Endodermal cell (in vitro differentiated cells): ENCODE measurements at regions not wholly inside any gene's neighbourhood (a gene's known extent, or its start where the extent isn't known, plus 50 kb on each side); places are given as distances from the start of the nearest gene placed in this dataset.

Experiments used
- DNase-seq: peaks from one replicate; pipeline ENCODE4 v3.0.0-alpha.2; 2017
- H3K27ac ChIP-seq: 2 replicates; pipeline ENCODE4 v1.5.1; 2013; ENCODE audit warnings: mild to moderate bottlenecking, low read depth, low read length, moderate library complexity
- H3K27me3 ChIP-seq: 2 replicates; pipeline ENCODE4 v1.6.1; 2013; ENCODE audit warnings: mild to moderate bottlenecking, low read length, moderate library complexity; ENCODE audit not compliant: insufficient read depth, control insufficient read depth, poor library complexity, severe bottlenecking
- H3K36me3 ChIP-seq: 2 replicates; pipeline ENCODE4 v1.7.0; 2013; ENCODE audit warnings: mild to moderate bottlenecking, low read length, moderate library complexity; ENCODE audit not compliant: control insufficient read depth, insufficient read depth
- H3K4me1 ChIP-seq: one replicate; pipeline ENCODE4 v1.7.0; 2013; ENCODE audit warnings: low read length; ENCODE audit not compliant: control insufficient read depth, insufficient read depth
- H3K4me3 ChIP-seq: 2 replicates; pipeline ENCODE4 v1.5.1; 2013; ENCODE audit warnings: mild to moderate bottlenecking, low read length, moderate library complexity
- H3K9ac ChIP-seq: 2 replicates; pipeline ENCODE4 v1.6.1; 2013; ENCODE audit warnings: mild to moderate bottlenecking, low read length, moderate library complexity; ENCODE audit not compliant: poor library complexity, severe bottlenecking; ENCODE audit errors: extremely low read depth
- H3K9me3 ChIP-seq: 2 replicates; pipeline ENCODE4 v1.6.1; 2013; ENCODE audit warnings: mild to moderate bottlenecking, low read length, moderate library complexity; ENCODE audit not compliant: control insufficient read depth
- H3K27ac Mint-ChIP-seq: 2 replicates; pipeline ENCODE4 v1.8.0; 2020; ENCODE audit warnings: mixed read lengths
- H3K27me3 Mint-ChIP-seq: 2 replicates; pipeline ENCODE4 v1.8.0; 2021; ENCODE audit warnings: mild to moderate bottlenecking, mixed read lengths; ENCODE audit not compliant: insufficient read depth
- H3K36me3 Mint-ChIP-seq: 2 replicates; pipeline ENCODE4 v1.8.0; 2020; ENCODE audit warnings: low read depth, mixed read lengths
- H3K4me1 Mint-ChIP-seq: 2 replicates; pipeline ENCODE4 v1.8.0; 2020; ENCODE audit warnings: mixed read lengths
- H3K4me3 Mint-ChIP-seq: 2 replicates; pipeline ENCODE4 v1.8.0; 2020; ENCODE audit warnings: mild to moderate bottlenecking, moderate library complexity, mixed read lengths
- H3K9me3 Mint-ChIP-seq: 2 replicates; pipeline ENCODE4 v1.8.0; 2020; ENCODE audit warnings: mild to moderate bottlenecking, mixed read lengths
- WGBS, 2 experiments: methylation state at CpG; one replicate each; pipeline versions ENCODE4 v1.1.5 to v1.1.7; 2013; ENCODE audit warnings: missing lambda C conversion rate in 2 of 2, mixed read lengths in 1 of 2; ENCODE audit not compliant: insufficient coverage in 1 of 2, insufficient read length in 1 of 2; 5-methylcytosine and 5-hydroxymethylcytosine counted together
- TF ChIP-seq, protein P1 (sequence below): fragments of 200-600 bp; sonication (generic); conservative IDR thresholded peaks from 2 replicates; pipeline ENCODE4 v1.5.0; 2021; ENCODE audit warnings: antibody characterized with exemption, mild to moderate bottlenecking

DNA sequence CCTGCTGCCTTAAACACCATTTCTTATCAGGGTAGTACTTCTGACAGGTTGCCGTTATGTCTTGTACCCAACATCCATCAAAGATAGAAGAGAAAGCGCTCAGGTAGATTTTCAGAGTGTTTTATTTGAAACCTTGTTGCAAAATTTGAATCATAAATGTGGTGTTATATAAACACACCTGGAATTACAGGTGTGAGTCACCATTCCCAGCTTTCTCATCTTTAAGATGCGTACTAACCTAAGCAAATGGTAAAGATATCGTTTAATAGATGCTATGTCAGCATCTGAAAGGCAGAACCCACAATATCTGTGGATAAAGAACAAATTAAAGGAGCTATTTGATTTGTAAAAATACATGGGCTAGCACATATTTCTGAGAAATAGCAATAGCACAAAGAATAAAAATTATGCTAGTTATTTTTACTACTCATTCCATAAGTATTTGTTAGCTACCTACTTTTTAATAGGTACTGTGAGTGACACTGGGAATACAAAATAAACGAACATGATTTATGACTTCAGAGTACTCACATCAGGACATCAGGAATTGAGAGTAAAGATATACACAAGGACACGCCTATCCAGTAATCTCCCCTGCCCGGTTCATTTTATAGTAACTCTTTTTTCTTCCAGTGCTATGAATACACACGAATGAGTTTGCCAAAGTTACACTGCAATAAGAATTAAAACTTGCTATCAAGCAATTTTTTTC, 193.8 kb downstream of the RBM43 start:
- Mint-ChIP-seq H3K9me3 (peaks cover 4% of the 10 kb centered on the region), H3K27me3 (no peaks in the 10 kb centered on the region), H3K4me1 (peaks cover 5% of the 10 kb centered on the region), H3K36me3 (no peaks in the 10 kb centered on the region), H3K27ac (no peak overlapping the region), H3K4me3 (no peak overlapping the region)
- Histone ChIP-seq H3K27me3 (no peaks in the 10 kb centered on the region), H3K4me1 (peaks cover 2% of the 10 kb centered on the region), H3K36me3 (no peaks in the 10 kb centered on the region), H3K9me3 (no peaks in the 10 kb centered on the region), H3K4me3 (no peak overlapping the region), H3K9ac (no peak overlapping the region), H3K27ac (no peak overlapping the region)
- 89 to 93% methylated on average over 2 to 7 of the region's 8 CpGs for WGBS, 2 experiments
- no peak for DNase-seq
- TF ChIP-seq, protein P1, sequence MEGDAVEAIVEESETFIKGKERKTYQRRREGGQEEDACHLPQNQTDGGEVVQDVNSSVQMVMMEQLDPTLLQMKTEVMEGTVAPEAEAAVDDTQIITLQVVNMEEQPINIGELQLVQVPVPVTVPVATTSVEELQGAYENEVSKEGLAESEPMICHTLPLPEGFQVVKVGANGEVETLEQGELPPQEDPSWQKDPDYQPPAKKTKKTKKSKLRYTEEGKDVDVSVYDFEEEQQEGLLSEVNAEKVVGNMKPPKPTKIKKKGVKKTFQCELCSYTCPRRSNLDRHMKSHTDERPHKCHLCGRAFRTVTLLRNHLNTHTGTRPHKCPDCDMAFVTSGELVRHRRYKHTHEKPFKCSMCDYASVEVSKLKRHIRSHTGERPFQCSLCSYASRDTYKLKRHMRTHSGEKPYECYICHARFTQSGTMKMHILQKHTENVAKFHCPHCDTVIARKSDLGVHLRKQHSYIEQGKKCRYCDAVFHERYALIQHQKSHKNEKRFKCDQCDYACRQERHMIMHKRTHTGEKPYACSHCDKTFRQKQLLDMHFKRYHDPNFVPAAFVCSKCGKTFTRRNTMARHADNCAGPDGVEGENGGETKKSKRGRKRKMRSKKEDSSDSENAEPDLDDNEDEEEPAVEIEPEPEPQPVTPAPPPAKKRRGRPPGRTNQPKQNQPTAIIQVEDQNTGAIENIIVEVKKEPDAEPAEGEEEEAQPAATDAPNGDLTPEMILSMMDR = no peak

DNA sequence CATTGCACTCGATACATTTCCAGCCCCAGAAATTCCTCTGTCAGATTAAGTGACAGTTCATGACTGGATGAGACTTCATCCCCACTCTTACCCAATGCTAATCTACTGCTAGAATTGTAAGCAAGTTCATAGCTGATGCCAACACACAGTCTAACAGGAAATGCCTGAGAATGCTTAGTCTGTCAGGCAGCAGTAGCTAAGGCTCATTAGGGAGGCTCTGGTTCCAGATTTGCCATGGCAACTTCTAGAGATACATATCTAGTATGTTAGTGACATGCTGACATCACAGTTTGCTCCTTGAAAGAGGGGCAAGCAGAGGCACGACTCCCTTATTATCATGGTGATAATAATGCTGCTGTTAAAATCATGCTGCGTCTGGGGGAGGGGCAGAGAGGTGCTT, 198.4 kb downstream of the RBM43 start:
- WGBS, 2 experiments = 75 to 83% methylated on average over 1 to 3 of the region's 3 CpGs
- H3K36me3 ChIP-seq = no peaks in the 10 kb centered on the region
- peaks cover 9% of the 10 kb centered on the region for H3K4me1 Mint-ChIP-seq
- H3K27ac Mint-ChIP-seq = no peak overlapping the region
- no peak overlapping the region for H3K27ac ChIP-seq
- DNase-seq = no peak
- peaks cover 2% of the 10 kb centered on the region for H3K4me1 ChIP-seq
- no peaks in the 10 kb centered on the region for H3K9me3 ChIP-seq
- TF ChIP-seq, protein P1 = no peak
- H3K27me3 ChIP-seq = no peaks in the 10 kb centered on the region
- no peak overlapping the region for H3K4me3 Mint-ChIP-seq
- H3K27me3 Mint-ChIP-seq = no peaks in the 10 kb centered on the region
- H3K9ac ChIP-seq = no peak overlapping the region
- H3K9me3 Mint-ChIP-seq = peaks cover 5% of the 10 kb centered on the region
- H3K4me3 ChIP-seq = no peak overlapping the region
- no peaks in the 10 kb centered on the region for H3K36me3 Mint-ChIP-seq

DNA sequence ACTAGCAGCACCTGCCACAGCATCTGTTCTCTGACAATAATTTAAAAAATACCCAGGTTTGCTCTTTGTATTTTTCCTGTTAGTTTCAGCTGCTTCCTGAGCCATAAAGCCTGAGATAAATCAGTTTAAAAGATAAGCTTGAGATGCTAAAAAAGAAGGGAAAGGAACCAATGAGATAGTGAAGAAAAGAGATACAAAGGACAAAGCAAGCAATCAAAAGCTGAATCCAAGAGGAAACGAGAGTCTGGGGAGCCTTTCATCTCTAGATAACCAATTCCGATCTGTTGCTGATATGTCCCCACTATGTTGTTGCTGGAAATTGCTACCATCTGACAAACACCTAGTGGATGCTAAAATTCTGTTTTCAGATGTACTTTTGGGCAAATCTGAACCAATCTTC, 201.4 kb downstream of the RBM43 start:
- no peak overlapping the region for H3K27ac Mint-ChIP-seq
- no peaks in the 10 kb centered on the region for H3K9me3 ChIP-seq
- H3K36me3 Mint-ChIP-seq = no peaks in the 10 kb centered on the region
- 44% methylated on average over 1 to 2 of the region's 2 CpGs for WGBS, 2 experiments
- no peak overlapping the region for H3K27ac ChIP-seq
- H3K4me1 ChIP-seq = peaks cover 2% of the 10 kb centered on the region
- H3K9ac ChIP-seq = no peak overlapping the region
- DNase-seq = no peak
- H3K27me3 Mint-ChIP-seq = no peaks in the 10 kb centered on the region
- H3K4me3 ChIP-seq = no peak overlapping the region
- no peaks in the 10 kb centered on the region for H3K27me3 ChIP-seq
- no peak overlapping the region for H3K4me3 Mint-ChIP-seq
- peaks cover 9% of the 10 kb centered on the region for H3K4me1 Mint-ChIP-seq
- TF ChIP-seq, protein P1 = no peak
- peaks cover 1% of the 10 kb centered on the region for H3K9me3 Mint-ChIP-seq
- H3K36me3 ChIP-seq = no peaks in the 10 kb centered on the region
